ENCODE measurements at regions not wholly inside any gene's neighbourhood (a gene's known extent, or its start where the extent isn't known, plus 50 kb on each side); places are given as distances from the start of the nearest gene placed in this dataset.

- TF ChIP-seq CTCF (conservative IDR thresholded peaks at IDR 0.05) = no peak
- peaks cover 13% of the 10 kb centered on the region for H3K4me1 Mint-ChIP-seq (ENCODE audit: unreplicated experiment)
- no peak for DNase-seq (ENCODE audit: extremely low spot score, unreplicated experiment)
- no peaks in the 10 kb centered on the region for H3K36me3 Mint-ChIP-seq
- no peak overlapping the region for H3K4me3 Mint-ChIP-seq
- no peaks in the 10 kb centered on the region for H3K9me3 Mint-ChIP-seq
- H3K27ac Mint-ChIP-seq = no peak overlapping the region
- H3K27me3 Mint-ChIP-seq = no peaks in the 10 kb centered on the region
Observed at GRCh38 chr13:24071016-24071415, 89.5 kb upstream of the SPATA13 start.

DNA sequence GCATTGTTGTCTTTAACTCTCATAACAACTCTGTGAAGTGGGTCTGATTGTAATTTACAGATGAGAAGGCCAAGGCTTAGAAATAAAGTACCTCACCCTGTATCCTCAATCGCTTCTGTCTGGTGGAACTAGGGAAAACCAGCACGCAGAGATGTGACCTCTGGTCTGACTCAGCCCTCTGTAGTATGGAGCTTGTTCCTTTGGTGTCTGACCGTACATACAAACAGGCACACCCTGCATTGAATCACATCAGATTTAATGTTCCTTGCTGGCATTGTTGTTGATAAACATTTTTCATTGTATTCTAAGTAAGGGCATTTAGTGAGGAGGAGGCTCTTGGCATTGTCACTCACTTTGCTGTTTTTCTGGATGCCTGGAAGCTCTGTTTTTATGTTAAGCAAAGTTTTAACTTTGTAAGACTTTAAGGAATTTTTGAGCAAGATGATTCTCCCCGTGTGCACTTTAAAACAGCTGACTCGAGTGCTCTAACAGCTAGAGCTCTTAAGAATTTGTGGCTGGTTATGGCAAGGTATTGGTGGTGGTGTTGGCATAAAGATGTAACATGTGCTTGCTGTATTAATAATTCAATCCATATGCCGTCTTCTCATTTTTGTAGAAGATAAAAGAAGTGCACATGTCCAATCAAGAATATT, 89.0 kb upstream of the SPATA13 start:
- peak overlapping the region; percentile 49 for H3K4me3 Mint-ChIP-seq
- H3K27me3 Mint-ChIP-seq = no peaks in the 10 kb centered on the region
- no peaks in the 10 kb centered on the region for H3K9me3 Mint-ChIP-seq
- H3K36me3 Mint-ChIP-seq = no peaks in the 10 kb centered on the region
- H3K4me1 Mint-ChIP-seq (ENCODE audit: unreplicated experiment) = peaks cover 18% of the 10 kb centered on the region
- no peak for DNase-seq (ENCODE audit: extremely low spot score, unreplicated experiment)
- TF ChIP-seq CTCF (conservative IDR thresholded peaks at IDR 0.05) = no peak
- H3K27ac Mint-ChIP-seq = peak overlapping the region; percentile 24

DNA sequence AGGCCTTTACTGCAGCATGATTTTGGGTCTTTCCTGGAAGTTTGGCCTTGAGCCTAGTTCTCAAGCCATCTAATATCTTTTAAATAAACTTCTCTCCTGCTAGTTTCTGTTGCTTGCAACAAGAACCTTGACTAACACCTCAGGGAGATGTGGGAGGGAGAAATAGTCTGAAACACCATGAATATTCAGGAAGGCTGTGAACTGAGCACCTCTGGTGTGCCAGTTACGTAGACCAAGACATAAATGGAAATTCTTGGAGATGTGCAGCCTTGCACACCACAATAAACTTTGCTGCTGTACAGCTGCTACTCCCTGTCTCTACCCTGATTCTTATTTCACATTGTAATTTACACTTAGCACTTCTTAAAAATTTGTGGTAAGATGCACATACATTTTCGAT, 86.9 kb upstream of the SPATA13 start:
- Mint-ChIP-seq H3K27ac (peak overlapping the region; percentile 80), H3K36me3 (no peaks in the 10 kb centered on the region), H3K27me3 (no peaks in the 10 kb centered on the region), H3K9me3 (no peaks in the 10 kb centered on the region), H3K4me3 (no peak overlapping the region), H3K4me1 (ENCODE audit: unreplicated experiment) (peaks cover 21% of the 10 kb centered on the region)
- DNase-seq (ENCODE audit: extremely low spot score, unreplicated experiment) = no peak
- TF ChIP-seq CTCF (conservative IDR thresholded peaks at IDR 0.05) = no peak

- no peak for DNase-seq (ENCODE audit: extremely low spot score, unreplicated experiment)
- Mint-ChIP-seq H3K4me3 (no peak overlapping the region), H3K36me3 (no peaks in the 10 kb centered on the region), H3K9me3 (no peaks in the 10 kb centered on the region), H3K27ac (peak overlapping the region; percentile 19), H3K4me1 (ENCODE audit: unreplicated experiment) (peaks cover 21% of the 10 kb centered on the region), H3K27me3 (no peaks in the 10 kb centered on the region)
- no peak for TF ChIP-seq CTCF (conservative IDR thresholded peaks at IDR 0.05)
Observed at GRCh38 chr13:24074678-24075077, 85.8 kb upstream of the SPATA13 start.

- Mint-ChIP-seq H3K27me3 (no peaks in the 10 kb centered on the region), H3K36me3 (no peaks in the 10 kb centered on the region), H3K27ac (peak overlapping the region; percentile 72), H3K9me3 (no peaks in the 10 kb centered on the region), H3K4me1 (ENCODE audit: unreplicated experiment) (peaks cover 21% of the 10 kb centered on the region), H3K4me3 (no peak overlapping the region)
- TF ChIP-seq CTCF (conservative IDR thresholded peaks at IDR 0.05) = no peak
- no peak for DNase-seq (ENCODE audit: extremely low spot score, unreplicated experiment)
Observed at GRCh38 chr13:24075137-24075975, 85.2 kb upstream of the SPATA13 start.

Data from type B pancreatic cell (in vitro differentiated cells).